ENCODE measurements at regions not wholly inside any gene's neighbourhood (a gene's known extent, or its start where the extent isn't known, plus 50 kb on each side); places are given as distances from the start of the nearest gene placed in this dataset.
A peak's percentile ranks its signal among the peaks of the same experiment; 100 is the strongest.

GRCh38 chr11:60625262-60625661 lies 74.2 kb upstream of the MS4A8 start:
- intact Hi-C loops (cut with micrococcal nuclease; ENCODE audit: unreplicated experiment), result no loop called here
- no TSS peak for BruUV-seq (replicated peaks)
- Histone ChIP-seq H3K27ac (no peak overlapping the region), H3K9me3 (ENCODE audit: insufficient read depth, low read depth) (no peaks in the 10 kb centered on the region), H3K4me1 (replicated peaks; ENCODE audit: insufficient read depth) (no peaks in the 10 kb centered on the region), H3K27me3 (ENCODE audit: insufficient read depth, low read depth) (no peaks in the 10 kb centered on the region), H3K4me2 (no peak overlapping the region), H3F3A (ENCODE audit: insufficient read depth, low read depth) (no peaks in the 10 kb centered on the region), H3K79me2 (ENCODE audit: low read depth) (no peaks in the 10 kb centered on the region), H3K4me3 (no peak overlapping the region), H2AFZ (no peak overlapping the region), H3K36me3 (ENCODE audit: low read depth) (no peaks in the 10 kb centered on the region), H3K9me2 (ENCODE audit: insufficient read depth) (no peaks in the 10 kb centered on the region), H4K20me1 (ENCODE audit: insufficient read depth) (no peaks in the 10 kb centered on the region)
- no peak for TF ChIP-seq EZH2 (IDR thresholded peaks at IDR 0.05; ENCODE audit: low read depth)
- TF ChIP-seq, protein P1, sequence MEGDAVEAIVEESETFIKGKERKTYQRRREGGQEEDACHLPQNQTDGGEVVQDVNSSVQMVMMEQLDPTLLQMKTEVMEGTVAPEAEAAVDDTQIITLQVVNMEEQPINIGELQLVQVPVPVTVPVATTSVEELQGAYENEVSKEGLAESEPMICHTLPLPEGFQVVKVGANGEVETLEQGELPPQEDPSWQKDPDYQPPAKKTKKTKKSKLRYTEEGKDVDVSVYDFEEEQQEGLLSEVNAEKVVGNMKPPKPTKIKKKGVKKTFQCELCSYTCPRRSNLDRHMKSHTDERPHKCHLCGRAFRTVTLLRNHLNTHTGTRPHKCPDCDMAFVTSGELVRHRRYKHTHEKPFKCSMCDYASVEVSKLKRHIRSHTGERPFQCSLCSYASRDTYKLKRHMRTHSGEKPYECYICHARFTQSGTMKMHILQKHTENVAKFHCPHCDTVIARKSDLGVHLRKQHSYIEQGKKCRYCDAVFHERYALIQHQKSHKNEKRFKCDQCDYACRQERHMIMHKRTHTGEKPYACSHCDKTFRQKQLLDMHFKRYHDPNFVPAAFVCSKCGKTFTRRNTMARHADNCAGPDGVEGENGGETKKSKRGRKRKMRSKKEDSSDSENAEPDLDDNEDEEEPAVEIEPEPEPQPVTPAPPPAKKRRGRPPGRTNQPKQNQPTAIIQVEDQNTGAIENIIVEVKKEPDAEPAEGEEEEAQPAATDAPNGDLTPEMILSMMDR (conservative IDR thresholded peaks at IDR 0.05), result peak; percentile 52; the same call in 1 of the 2 replicates
- ChIA-PET POLR2A (ENCODE audit: unreplicated experiment) (no interaction called here), CTCF (no interaction called here)
- peak in 1 of 2 experiments; percentile 6 for DNase-seq

DNA sequence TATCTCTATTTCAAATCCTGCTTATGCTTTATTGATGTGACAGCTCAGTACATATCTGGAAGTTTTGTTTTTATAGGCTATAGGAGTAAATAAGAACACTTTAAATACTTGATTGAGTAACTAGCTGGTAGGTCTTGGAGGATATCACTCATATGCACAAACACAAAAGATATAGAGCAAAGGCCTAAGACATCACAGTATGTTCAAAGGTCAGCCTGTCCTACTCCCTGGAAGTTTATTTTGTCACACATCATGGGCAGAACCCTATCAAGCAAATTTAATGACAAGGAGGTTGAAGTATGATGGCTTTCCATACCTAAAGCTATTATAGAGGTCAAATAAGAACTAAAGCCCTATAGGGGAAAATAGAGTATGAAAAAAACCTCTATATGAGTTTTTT lies 70.0 kb upstream of the MS4A8 start:
- Histone ChIP-seq H3K27ac (no peak overlapping the region), H3K27me3 (ENCODE audit: insufficient read depth, low read depth) (no peaks in the 10 kb centered on the region), H3K4me1 (replicated peaks; ENCODE audit: insufficient read depth) (no peaks in the 10 kb centered on the region), H3K4me3 (no peak overlapping the region), H3K9me2 (ENCODE audit: insufficient read depth) (no peaks in the 10 kb centered on the region), H2AFZ (no peak overlapping the region), H4K20me1 (ENCODE audit: insufficient read depth) (no peaks in the 10 kb centered on the region), H3F3A (ENCODE audit: insufficient read depth, low read depth) (no peaks in the 10 kb centered on the region), H3K9me3 (ENCODE audit: insufficient read depth, low read depth) (no peaks in the 10 kb centered on the region), H3K36me3 (ENCODE audit: low read depth) (no peaks in the 10 kb centered on the region), H3K79me2 (ENCODE audit: low read depth) (no peaks in the 10 kb centered on the region), H3K4me2 (no peak overlapping the region)
- ChIA-PET CTCF (no interaction called here), POLR2A (ENCODE audit: unreplicated experiment) (no interaction called here)
- no TSS peak for BruUV-seq (replicated peaks)
- TF ChIP-seq EZH2 (IDR thresholded peaks at IDR 0.05; ENCODE audit: low read depth), result no peak
- TF ChIP-seq, protein P1 (conservative IDR thresholded peaks at IDR 0.05), result no peak
- intact Hi-C loops (cut with micrococcal nuclease; ENCODE audit: unreplicated experiment), result no loop called here
- no peak for DNase-seq

GRCh38 chr11:60631944-60632343 lies 67.5 kb upstream of the MS4A8 start:
- no TSS peak for BruUV-seq (replicated peaks)
- Histone ChIP-seq H3K27ac (no peak overlapping the region), H3K4me3 (no peak overlapping the region), H4K20me1 (ENCODE audit: insufficient read depth) (no peaks in the 10 kb centered on the region), H3K4me2 (no peak overlapping the region), H3F3A (ENCODE audit: insufficient read depth, low read depth) (no peaks in the 10 kb centered on the region), H3K9me3 (ENCODE audit: insufficient read depth, low read depth) (no peaks in the 10 kb centered on the region), H3K9me2 (ENCODE audit: insufficient read depth) (no peaks in the 10 kb centered on the region), H3K36me3 (ENCODE audit: low read depth) (no peaks in the 10 kb centered on the region), H3K4me1 (replicated peaks; ENCODE audit: insufficient read depth) (no peaks in the 10 kb centered on the region), H3K27me3 (ENCODE audit: insufficient read depth, low read depth) (no peaks in the 10 kb centered on the region), H2AFZ (no peak overlapping the region), H3K79me2 (ENCODE audit: low read depth) (no peaks in the 10 kb centered on the region)
- no peak for DNase-seq
- POLR2A ChIA-PET (ENCODE audit: unreplicated experiment), result no interaction called here
- intact Hi-C loops (cut with micrococcal nuclease; ENCODE audit: unreplicated experiment), result no loop called here
- TF ChIP-seq, protein P1 (conservative IDR thresholded peaks at IDR 0.05), result no peak
- TF ChIP-seq EZH2 (IDR thresholded peaks at IDR 0.05; ENCODE audit: low read depth), result no peak
- CTCF ChIA-PET, result no interaction called here
